Activated CD4-positive, alpha-beta T cell treated with anti-CD3 and anti-CD28 coated beads, Interleukin-2, amount 10 ng/mL, durations not matched to agents 7 days and 5 days (primary cell): ENCODE measurements at regions not wholly inside any gene's neighbourhood (a gene's known extent, or its start where the extent isn't known, plus 50 kb on each side); places are given as distances from the start of the nearest gene placed in this dataset.

Experiments used
- CTCF ChIA-PET: fragments of 350-600 bp; sonication (Branson Sonifier 250); formaldehyde crosslinking; loops from one replicate; lab custom pipeline; 2021; ENCODE audit warnings: antibody characterized with exemption; lab: Charles Lee
- POLR2A ChIA-PET: fragments of 350-600 bp; sonication (Branson Sonifier 250); formaldehyde crosslinking; loops from one replicate; lab custom pipeline; 2021; ENCODE audit warnings: antibody characterized with exemption; lab: Charles Lee
- DNase-seq: peaks from one replicate; pipeline ENCODE4 v3.0.0-alpha.2; 2020
- H3K27ac Mint-ChIP-seq: one replicate; pipeline ENCODE4 v1.8.0; 2021; ENCODE audit warnings: mild to moderate bottlenecking, moderate library complexity, mixed read lengths
- H3K27me3 Mint-ChIP-seq: one replicate; pipeline ENCODE4 v1.8.0; 2021; ENCODE audit warnings: mixed read lengths
- H3K36me3 Mint-ChIP-seq: one replicate; pipeline ENCODE4 v1.8.0; 2021; ENCODE audit warnings: low read depth, mixed read lengths
- H3K4me1 Mint-ChIP-seq: one replicate; pipeline ENCODE4 v1.8.0; 2021; ENCODE audit warnings: mixed read lengths
- H3K4me3 Mint-ChIP-seq: one replicate; pipeline ENCODE4 v1.8.0; 2021; ENCODE audit warnings: mild to moderate bottlenecking, moderate library complexity, mixed read lengths
- H3K9me3 Mint-ChIP-seq: one replicate; pipeline ENCODE4 v1.8.0; 2021; ENCODE audit warnings: mixed read lengths

GRCh38 chr22:26732284-26732683 lies 74.9 kb downstream of the MIAT start:
- no peaks in the 10 kb centered on the region for H3K4me1 Mint-ChIP-seq
- no peak for DNase-seq
- H3K27me3 Mint-ChIP-seq = no peaks in the 10 kb centered on the region
- ChIA-PET POLR2A (no interaction called here), CTCF (interaction anchor here (0.5 kb wide), 1 partner anchor 15 kb away, joined by 3 read pairs; no protein-coding TSS in a partner anchor)
- peaks cover 31% of the 10 kb centered on the region for H3K36me3 Mint-ChIP-seq
- H3K4me3 Mint-ChIP-seq = no peak overlapping the region
- no peaks in the 10 kb centered on the region for H3K9me3 Mint-ChIP-seq
- no peak overlapping the region for H3K27ac Mint-ChIP-seq

- no peak for DNase-seq
- no peak overlapping the region for H3K27ac Mint-ChIP-seq
- H3K4me3 Mint-ChIP-seq = no peak overlapping the region
- POLR2A ChIA-PET = no interaction called here
- H3K27me3 Mint-ChIP-seq = no peaks in the 10 kb centered on the region
- peaks cover 18% of the 10 kb centered on the region for H3K36me3 Mint-ChIP-seq
- CTCF ChIA-PET = no interaction called here
- no peaks in the 10 kb centered on the region for H3K9me3 Mint-ChIP-seq
- H3K4me1 Mint-ChIP-seq = no peaks in the 10 kb centered on the region
Measured at GRCh38 chr22:26734339-26735018, 77.1 kb downstream of the MIAT start.

GRCh38 chr22:26735019-26735409 lies 77.6 kb downstream of the MIAT start:
- Mint-ChIP-seq H3K9me3 (no peaks in the 10 kb centered on the region), H3K4me3 (no peak overlapping the region), H3K27ac (no peak overlapping the region), H3K36me3 (peaks cover 17% of the 10 kb centered on the region), H3K27me3 (no peaks in the 10 kb centered on the region), H3K4me1 (no peaks in the 10 kb centered on the region)
- no peak for DNase-seq
- CTCF ChIA-PET = no interaction called here
- POLR2A ChIA-PET = no interaction called here

GRCh38 chr22:26737262-26737661 lies 79.9 kb downstream of the MIAT start:
- Mint-ChIP-seq H3K9me3 (no peaks in the 10 kb centered on the region), H3K4me1 (no peaks in the 10 kb centered on the region), H3K27me3 (no peaks in the 10 kb centered on the region), H3K4me3 (no peak overlapping the region), H3K36me3 (peaks cover 17% of the 10 kb centered on the region), H3K27ac (no peak overlapping the region)
- ChIA-PET POLR2A (interaction anchor here (0.7 kb wide), 1 partner anchor 14 kb away, joined by 3 read pairs; no protein-coding TSS in a partner anchor), CTCF (no interaction called here)
- DNase-seq = no peak

- Mint-ChIP-seq H3K9me3 (no peaks in the 10 kb centered on the region), H3K4me1 (no peaks in the 10 kb centered on the region), H3K4me3 (no peak overlapping the region), H3K27ac (no peak overlapping the region), H3K27me3 (no peaks in the 10 kb centered on the region), H3K36me3 (peaks cover 4% of the 10 kb centered on the region)
- ChIA-PET CTCF (no interaction called here), POLR2A (no interaction called here)
- no peak for DNase-seq
Measured at GRCh38 chr22:26740253-26740652, 82.9 kb downstream of the MIAT start.

DNA sequence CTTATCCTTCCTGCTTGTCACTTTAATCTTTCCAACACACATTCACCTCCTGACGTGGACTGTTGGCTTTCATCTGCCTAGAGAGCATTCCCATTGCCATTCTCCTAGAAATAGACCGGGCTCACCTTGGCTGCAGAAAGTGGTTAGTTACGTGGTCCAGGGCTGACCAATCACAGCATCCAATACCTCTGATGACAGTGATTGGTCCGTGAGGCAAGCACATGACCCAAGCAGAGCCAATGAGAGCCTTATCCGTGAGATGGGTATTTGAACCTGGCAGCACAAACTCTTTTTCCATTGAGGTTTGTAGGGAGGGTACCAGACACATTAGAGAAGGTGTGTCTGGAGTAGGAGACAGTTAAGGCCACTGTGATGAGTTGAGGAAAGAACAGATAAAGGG lies 85.8 kb downstream of the MIAT start:
- no peak overlapping the region for H3K27ac Mint-ChIP-seq
- H3K4me1 Mint-ChIP-seq = no peaks in the 10 kb centered on the region
- H3K36me3 Mint-ChIP-seq = peaks cover 2% of the 10 kb centered on the region
- ChIA-PET POLR2A (no interaction called here), CTCF (interaction anchor here (0.7 kb wide), 1 partner anchor 119 kb away, joined by 3 read pairs; no protein-coding TSS in a partner anchor)
- DNase-seq = no peak
- no peaks in the 10 kb centered on the region for H3K9me3 Mint-ChIP-seq
- H3K4me3 Mint-ChIP-seq = no peak overlapping the region
- no peaks in the 10 kb centered on the region for H3K27me3 Mint-ChIP-seq

DNA sequence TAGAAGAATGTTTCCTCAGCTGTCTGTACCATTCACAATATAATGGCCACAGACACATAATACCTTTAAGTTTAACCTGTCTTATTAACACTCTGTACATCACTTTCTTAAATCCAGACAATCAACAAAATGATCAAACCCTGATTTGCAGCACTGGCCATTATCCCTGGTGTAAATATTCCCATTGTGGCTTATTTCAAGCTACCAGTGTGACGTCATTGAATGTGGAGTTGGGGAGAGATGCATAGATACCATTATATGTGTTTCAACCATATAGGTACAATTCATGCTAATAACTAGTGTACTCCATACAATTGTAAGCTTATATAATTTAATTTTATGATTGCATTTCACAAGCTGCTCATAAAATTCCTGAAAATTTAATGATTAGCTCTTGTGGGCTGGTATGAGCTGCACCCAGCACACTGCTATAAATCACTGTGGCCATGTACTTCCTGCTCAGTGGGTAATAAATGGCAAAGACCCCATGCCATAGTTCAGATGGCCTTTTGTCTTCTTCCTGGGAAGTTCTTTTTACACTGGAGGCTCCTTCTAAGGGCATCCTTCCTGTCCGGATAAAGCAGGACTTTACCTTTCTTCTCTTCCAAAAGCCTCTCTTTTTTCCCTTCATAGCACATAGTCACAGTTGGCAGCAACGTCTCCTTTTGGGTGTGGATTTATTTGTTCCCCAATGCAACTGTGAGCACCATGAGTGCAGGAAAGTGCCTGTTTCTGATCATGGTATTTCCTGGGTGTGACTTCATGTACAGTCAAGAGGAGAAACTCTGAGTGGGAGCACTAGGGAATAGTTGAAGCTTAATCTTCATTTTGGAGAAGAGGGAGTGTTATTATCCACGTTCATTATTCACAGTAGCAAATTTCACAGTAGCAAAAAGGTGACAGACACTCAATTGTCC lies 87.8 kb downstream of the MIAT start:
- ChIA-PET POLR2A (no interaction called here), CTCF (no interaction called here)
- Mint-ChIP-seq H3K4me1 (no peaks in the 10 kb centered on the region), H3K27me3 (no peaks in the 10 kb centered on the region), H3K27ac (no peak overlapping the region), H3K9me3 (no peaks in the 10 kb centered on the region), H3K36me3 (peaks cover 2% of the 10 kb centered on the region), H3K4me3 (no peak overlapping the region)
- no peak for DNase-seq

DNA sequence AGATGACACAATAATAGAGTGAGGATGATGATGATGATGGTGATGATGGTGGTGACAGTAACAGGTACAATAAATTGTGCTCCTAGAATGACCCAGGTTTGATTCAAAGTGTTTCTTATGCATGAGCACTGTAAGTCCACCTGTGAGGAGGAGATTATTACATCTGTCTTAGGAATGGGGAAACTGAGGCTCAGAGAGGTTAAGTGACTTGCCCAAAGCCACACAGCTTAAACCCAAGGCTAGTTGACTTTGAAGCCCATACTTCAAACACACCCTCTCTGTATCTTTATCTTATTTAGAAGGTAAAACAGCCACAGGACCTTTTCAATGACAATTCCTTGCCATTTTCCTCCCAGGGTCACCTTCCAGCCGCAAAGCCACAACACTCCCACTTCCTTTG lies 88.9 kb downstream of the MIAT start:
- CTCF ChIA-PET = no interaction called here
- Mint-ChIP-seq H3K4me3 (no peak overlapping the region), H3K9me3 (no peaks in the 10 kb centered on the region)

DNA sequence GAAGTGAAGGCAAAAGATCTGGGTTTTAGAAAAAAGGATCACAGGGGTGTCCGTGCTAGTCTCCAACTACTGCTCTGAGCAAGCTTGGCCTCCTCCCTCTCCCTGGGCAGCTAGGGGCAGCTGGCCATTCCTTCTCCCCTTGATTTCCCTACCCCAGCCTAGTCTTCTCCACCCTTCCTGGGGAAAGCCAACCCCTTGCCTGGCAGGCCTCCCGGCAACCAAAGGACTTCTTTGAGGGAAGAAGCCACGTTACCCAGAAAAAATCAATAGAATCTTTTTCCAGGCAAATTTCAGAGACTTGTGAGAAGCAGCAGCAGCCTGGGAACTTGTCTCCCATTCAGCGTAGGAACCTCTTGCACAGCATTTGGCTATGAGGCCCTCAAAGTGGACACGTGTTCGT lies 91.5 kb downstream of the MIAT start:
- peaks cover 7% of the 10 kb centered on the region for H3K4me1 Mint-ChIP-seq
- peaks cover 3% of the 10 kb centered on the region for H3K36me3 Mint-ChIP-seq
- H3K4me3 Mint-ChIP-seq = no peak overlapping the region
- no peak for DNase-seq
- no peak overlapping the region for H3K27ac Mint-ChIP-seq
- no peaks in the 10 kb centered on the region for H3K27me3 Mint-ChIP-seq
- H3K9me3 Mint-ChIP-seq = no peaks in the 10 kb centered on the region
- POLR2A ChIA-PET = no interaction called here
- CTCF ChIA-PET = no interaction called here

More for the DNA sequence above, 88.9 kb downstream of the MIAT start:
- Mint-ChIP-seq H3K4me1 (peaks cover 4% of the 10 kb centered on the region), H3K36me3 (peaks cover 6% of the 10 kb centered on the region), H3K27me3 (no peaks in the 10 kb centered on the region), H3K27ac (no peak overlapping the region)
- POLR2A ChIA-PET = no interaction called here
- DNase-seq = no peak

GRCh38 chr22:26751217-26751616 lies 93.8 kb downstream of the MIAT start:
- Mint-ChIP-seq H3K27me3 (no peaks in the 10 kb centered on the region), H3K36me3 (peaks cover 3% of the 10 kb centered on the region), H3K4me1 (peaks cover 7% of the 10 kb centered on the region), H3K4me3 (no peak overlapping the region), H3K27ac (no peak overlapping the region), H3K9me3 (no peaks in the 10 kb centered on the region)
- DNase-seq = no peak
- CTCF ChIA-PET = interaction anchor here (0.7 kb wide), 1 partner anchor 10 kb away, joined by 3 read pairs; no protein-coding TSS in a partner anchor
- POLR2A ChIA-PET = interaction anchor here (0.6 kb wide), 1 partner anchor 14 kb away, joined by 3 read pairs; no protein-coding TSS in a partner anchor

DNA sequence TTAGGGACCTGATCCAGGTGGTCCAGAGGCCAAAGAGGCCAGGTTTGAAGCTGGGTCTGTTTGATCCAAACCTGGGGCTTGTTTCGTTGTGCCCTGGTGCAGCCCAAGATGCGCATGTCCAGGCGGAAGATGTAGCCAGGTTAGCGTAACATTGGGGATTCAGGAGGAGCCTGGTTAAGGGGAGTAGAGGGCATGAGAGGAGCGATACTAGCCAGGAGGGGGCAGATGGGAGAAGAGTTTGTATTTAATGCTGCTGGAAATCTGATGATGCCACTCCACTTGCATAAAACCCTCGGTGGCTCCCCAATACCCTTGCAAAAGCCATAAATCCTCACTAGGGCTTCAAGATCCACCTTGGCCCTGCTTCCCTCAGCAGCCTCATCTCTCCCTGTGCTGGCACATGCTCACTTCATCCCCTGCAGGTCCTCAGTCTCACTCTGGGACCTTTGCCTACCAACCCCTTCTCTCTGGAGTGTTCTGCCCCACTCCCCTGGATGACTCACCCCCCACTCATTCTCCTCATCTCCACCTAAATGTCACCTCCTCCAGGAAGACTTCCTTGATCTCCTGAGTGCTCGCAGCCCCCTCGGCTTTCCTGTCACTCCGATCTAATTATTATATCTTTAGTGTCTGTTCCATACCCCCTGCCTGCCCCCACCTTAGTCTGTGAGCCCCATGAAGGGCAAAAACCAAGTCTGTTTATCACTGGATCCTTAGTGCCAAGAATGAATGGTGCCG lies 95.9 kb downstream of the MIAT start:
- Mint-ChIP-seq H3K9me3 (peaks cover 3% of the 10 kb centered on the region), H3K36me3 (peaks cover 9% of the 10 kb centered on the region), H3K27ac (no peak overlapping the region), H3K4me1 (peaks cover 9% of the 10 kb centered on the region), H3K27me3 (no peaks in the 10 kb centered on the region), H3K4me3 (no peak overlapping the region)
- POLR2A ChIA-PET = no interaction called here
- DNase-seq = no peak
- CTCF ChIA-PET = no interaction called here

DNA sequence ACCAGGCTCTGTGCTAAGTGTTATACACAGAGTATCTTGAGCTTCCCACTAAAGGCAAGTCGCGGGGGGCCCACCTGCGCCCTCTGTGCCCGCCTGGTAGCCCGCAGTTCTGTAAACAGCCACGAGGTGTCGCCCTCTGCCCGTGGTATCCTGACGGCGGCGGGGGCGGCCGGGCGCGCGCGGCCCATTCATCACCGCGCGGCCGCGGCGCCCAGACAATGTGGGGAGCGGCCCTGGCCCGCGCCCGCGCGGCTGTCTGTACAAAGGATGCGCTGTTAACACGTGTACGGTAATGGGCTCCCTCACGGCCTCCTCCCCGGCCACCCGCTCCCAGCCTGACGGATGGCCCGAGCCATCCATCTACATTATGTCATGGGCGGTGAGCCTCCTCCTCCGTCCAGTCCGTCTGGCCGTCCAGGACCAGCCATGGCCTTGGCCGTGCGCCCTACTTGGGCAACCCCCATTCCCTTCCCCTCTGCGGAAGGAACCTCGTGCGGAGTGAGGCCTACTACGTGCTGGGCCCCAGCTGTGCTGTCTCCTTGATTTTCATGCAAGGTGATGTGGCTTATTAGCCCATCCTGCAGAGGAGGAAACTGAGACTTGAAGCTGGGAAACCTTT lies 99.4 kb downstream of the MIAT start:
- Mint-ChIP-seq H3K4me3 (no peak overlapping the region), H3K27me3 (no peaks in the 10 kb centered on the region), H3K4me1 (peaks cover 1% of the 10 kb centered on the region), H3K9me3 (peaks cover 3% of the 10 kb centered on the region), H3K27ac (no peak overlapping the region), H3K36me3 (peaks cover 5% of the 10 kb centered on the region)
- peak; percentile 54 for DNase-seq
- CTCF ChIA-PET = interaction anchor here (1.1 to 1.2 kb wide), 2 partner anchors 23 to 1072 kb away, joined by 3 to 10 read pairs; no protein-coding TSS in a partner anchor
- POLR2A ChIA-PET = no interaction called here
